H9 (cell line): ENCODE measurements at regions not wholly inside any gene's neighbourhood (a gene's known extent, or its start where the extent isn't known, plus 50 kb on each side); places are given as distances from the start of the nearest gene placed in this dataset.

Source experiments
- DNase-seq: peaks from one replicate; pipeline ENCODE4 v3.0.0-alpha.2; 2017
- H2AFZ ChIP-seq: one replicate; pipeline ENCODE4 v1.6.1; 2013; ENCODE audit warnings: mild to moderate bottlenecking, low read length, control low read depth, moderate library complexity
- H2AK5ac ChIP-seq: 2 replicates; pipeline ENCODE4 v1.6.1; 2013; ENCODE audit warnings: low read length, control low read depth, mixed read lengths; ENCODE audit not compliant: insufficient read length
- H2BK120ac ChIP-seq: one replicate; pipeline ENCODE4 v1.6.1; 2013; ENCODE audit warnings: low read depth, mild to moderate bottlenecking, low read length, control low read depth, inconsistent platforms; ENCODE audit not compliant: poor library complexity, severe bottlenecking
- H2BK12ac ChIP-seq: 2 replicates; pipeline ENCODE4 v1.6.1; 2013; ENCODE audit warnings: low read length, control low read depth, mixed read lengths, low read depth; ENCODE audit not compliant: insufficient read length
- H2BK15ac ChIP-seq: 2 replicates; pipeline ENCODE4 v1.6.1; 2013; ENCODE audit warnings: low read depth, low read length, control low read depth
- H2BK20ac ChIP-seq: one replicate; pipeline ENCODE4 v1.6.1; 2013; ENCODE audit warnings: low read depth, mild to moderate bottlenecking, low read length, control low read depth, inconsistent platforms; ENCODE audit not compliant: poor library complexity, severe bottlenecking
- H2BK5ac ChIP-seq: 2 replicates; pipeline ENCODE4 v1.6.1; 2013; ENCODE audit warnings: low read length, control low read depth, mixed read lengths; ENCODE audit not compliant: insufficient read length
- H3K14ac ChIP-seq: 2 replicates; pipeline ENCODE4 v1.6.1; 2013; ENCODE audit warnings: low read length, control low read depth; ENCODE audit not compliant: insufficient read depth
- H3K18ac ChIP-seq: 2 replicates; pipeline ENCODE4 v1.6.1; 2013; ENCODE audit warnings: low read depth, mild to moderate bottlenecking, mixed read lengths, low read length, control low read depth; ENCODE audit not compliant: insufficient read length
- H3K23ac ChIP-seq: 2 replicates; pipeline ENCODE4 v1.6.1; 2013; ENCODE audit warnings: low read length, control low read depth, mixed read lengths, low read depth; ENCODE audit not compliant: insufficient read length
- H3K23me2 ChIP-seq: 2 replicates; pipeline ENCODE4 v1.6.1; 2013; ENCODE audit warnings: low read depth, mild to moderate bottlenecking, mixed read lengths, low read length, control low read depth; ENCODE audit not compliant: insufficient read length, poor library complexity, severe bottlenecking
- H3K27ac ChIP-seq: 2 replicates; pipeline ENCODE4 v1.5.1; 2013; ENCODE audit warnings: low read length, control low read depth, mixed read lengths, low read depth; ENCODE audit not compliant: insufficient read length
- H3K27me3 ChIP-seq: 2 replicates; pipeline ENCODE4 v1.6.1; 2013; ENCODE audit warnings: low read length, control low read depth, inconsistent platforms; ENCODE audit not compliant: insufficient read depth
- H3K4ac ChIP-seq: 2 replicates; pipeline ENCODE4 v1.6.1; 2013; ENCODE audit warnings: low read depth, mild to moderate bottlenecking, control low read depth, inconsistent platforms, low read length, moderate library complexity
- H3K4me1 ChIP-seq: 2 replicates; pipeline ENCODE4 v1.6.1; 2013; ENCODE audit warnings: low read length, control low read depth, inconsistent platforms; ENCODE audit not compliant: insufficient read depth
- H3K4me2 ChIP-seq: 2 replicates; pipeline ENCODE4 v1.6.1; 2013; ENCODE audit warnings: low read length, control low read depth, mixed read lengths; ENCODE audit not compliant: insufficient read length, insufficient read depth
- H3K56ac ChIP-seq: 2 replicates; pipeline ENCODE4 v1.6.1; 2013; ENCODE audit warnings: low read depth, mild to moderate bottlenecking, mixed read lengths, low read length, control low read depth; ENCODE audit not compliant: insufficient read length
- H3K79me1 ChIP-seq: 2 replicates; pipeline ENCODE4 v1.6.1; 2013; ENCODE audit warnings: low read depth, mild to moderate bottlenecking, moderate library complexity, low read length, control low read depth, inconsistent platforms; ENCODE audit not compliant: insufficient read depth, poor library complexity, severe bottlenecking
- H3K79me2 ChIP-seq: 2 replicates; pipeline ENCODE4 v1.6.1; 2013; ENCODE audit warnings: low read length, control low read depth, inconsistent platforms; ENCODE audit not compliant: insufficient read depth
- H3K9ac ChIP-seq: 2 replicates; pipeline ENCODE4 v1.6.1; 2013; ENCODE audit warnings: low read length, control low read depth, mixed read lengths; ENCODE audit not compliant: insufficient read length; ENCODE audit errors: extremely low read depth
- H3K9me3 ChIP-seq: one replicate; pipeline ENCODE4 v1.6.1; 2013; ENCODE audit warnings: low read depth, low read length, inconsistent platforms; ENCODE audit not compliant: control insufficient read depth
- H3T11ph ChIP-seq: one replicate; pipeline ENCODE4 v1.6.1; 2013; ENCODE audit warnings: mild to moderate bottlenecking, low read length, control low read depth, inconsistent platforms
- H4K20me1 ChIP-seq: one replicate; pipeline ENCODE4 v1.6.1; 2013; ENCODE audit not compliant: control insufficient read depth, insufficient read length, insufficient read depth
- H4K5ac ChIP-seq: 2 replicates; pipeline ENCODE4 v1.6.1; 2013; ENCODE audit warnings: low read depth, mild to moderate bottlenecking, mixed read lengths, low read length, control low read depth; ENCODE audit not compliant: insufficient read length
- H4K8ac ChIP-seq: replicated peaks from 2 replicates; pipeline ENCODE4 v1.6.1; 2013; ENCODE audit warnings: low read length, control low read depth, mixed read lengths, low read depth; ENCODE audit not compliant: insufficient read length
- H4K91ac ChIP-seq: 2 replicates; pipeline ENCODE4 v1.6.1; 2013; ENCODE audit warnings: low read depth, mild to moderate bottlenecking, moderate library complexity, mixed read lengths, low read length, control low read depth; ENCODE audit not compliant: insufficient read length
- H3K27ac Mint-ChIP-seq, 3 experiments: 2 replicates in 2 of 3; 3 replicates in 1 of 3; pipeline ENCODE4 v1.8.0; 2020 to 2021; ENCODE audit warnings: mixed read lengths in 3 of 3, mild to moderate bottlenecking in 1 of 3, moderate library complexity in 1 of 3
- H3K27me3 Mint-ChIP-seq: 2 replicates; pipeline ENCODE4 v1.8.0; 2021; ENCODE audit warnings: low read depth, mild to moderate bottlenecking, moderate library complexity, mixed read lengths
- H3K36me3 Mint-ChIP-seq, 3 experiments: 2 replicates in 2 of 3; 3 replicates in 1 of 3; pipeline ENCODE4 v1.8.0; 2020 to 2021; ENCODE audit warnings: low read depth in 3 of 3, mixed read lengths in 3 of 3; ENCODE audit not compliant: insufficient read depth in 1 of 3
- H3K4me1 Mint-ChIP-seq, 2 experiments: 2 replicates each; pipeline ENCODE4 v1.8.0; 2020; ENCODE audit warnings: mixed read lengths in 2 of 2
- H3K4me3 Mint-ChIP-seq, 2 experiments: 2 replicates in 1 of 2; 3 replicates in 1 of 2; pipeline ENCODE4 v1.8.0; 2020 to 2021; ENCODE audit warnings: mild to moderate bottlenecking in 2 of 2, mixed read lengths in 2 of 2, moderate library complexity in 1 of 2
- H3K9me3 Mint-ChIP-seq, 2 experiments: 2 replicates in 1 of 2; 3 replicates in 1 of 2; pipeline ENCODE4 v1.8.0; 2020; ENCODE audit warnings: mild to moderate bottlenecking in 2 of 2, mixed read lengths in 2 of 2, moderate library complexity in 1 of 2
- WGBS: extraction: QIAGEN DNeasy Blood & Tissue Kit; methylation state at CpG from one replicate; pipeline ENCODE4 v1.1.7; 2013; ENCODE audit warnings: missing lambda C conversion rate, low lambda C conversion rate, mixed read lengths; ENCODE audit not compliant: insufficient read length; ENCODE audit errors: extremely low coverage; 5-methylcytosine and 5-hydroxymethylcytosine counted together
- TF ChIP-seq, protein P1 (sequence below): fragments of 200-600 bp; sonication (generic); conservative IDR thresholded peaks from 3 replicates; pipeline ENCODE4 v1.8.0; 2021; ENCODE audit warnings: antibody characterized with exemption, mild to moderate bottlenecking

DNA sequence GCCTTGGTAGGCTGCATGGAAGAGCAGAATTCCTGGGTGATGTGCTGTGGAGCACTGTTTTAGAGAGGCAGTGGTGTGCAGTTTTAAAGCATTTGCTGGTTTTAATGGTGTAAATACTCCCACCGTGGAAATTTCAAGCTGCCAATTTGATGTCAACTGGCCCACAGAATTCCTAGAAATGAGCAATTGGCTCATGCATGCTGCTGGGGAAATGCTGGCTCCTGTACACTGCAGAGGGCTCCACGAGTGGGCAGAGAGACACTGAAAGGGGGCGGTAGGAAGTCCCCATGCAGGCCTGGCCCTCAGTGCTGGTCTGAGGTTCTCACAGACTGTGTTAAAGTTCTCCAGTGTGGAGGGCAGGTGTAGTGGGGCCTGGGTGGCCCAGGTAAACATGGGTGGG is 99.4 kb upstream of the NTF3 start:
- Histone ChIP-seq H3K9me3 (no peaks in the 10 kb centered on the region), H3K9ac (no peak overlapping the region), H2BK12ac (no peak overlapping the region), H3K27me3 (no peaks in the 10 kb centered on the region), H3K79me1 (no peaks in the 10 kb centered on the region), H2BK15ac (no peak overlapping the region), H3K4me2 (no peak overlapping the region), H3T11ph (no peak overlapping the region), H2BK5ac (no peak overlapping the region), H2BK120ac (no peak overlapping the region), H4K91ac (no peak overlapping the region), H3K23me2 (no peaks in the 10 kb centered on the region), H3K56ac (no peak overlapping the region), H3K18ac (no peak overlapping the region), H3K14ac (no peak overlapping the region), H2BK20ac (no peak overlapping the region), H2AK5ac (no peak overlapping the region), H4K8ac (no peak overlapping the region), H4K5ac (no peak overlapping the region), H3K27ac (no peak overlapping the region), H3K79me2 (no peaks in the 10 kb centered on the region), H4K20me1 (no peaks in the 10 kb centered on the region), H3K4ac (no peak overlapping the region), H3K4me1 (no peaks in the 10 kb centered on the region; the same call in 1 of the 2 replicates), H3K23ac (no peak overlapping the region), H2AFZ (no peak overlapping the region)
- Mint-ChIP-seq H3K9me3 (no peaks in the 10 kb centered on the region), H3K36me3 (no peaks in the 10 kb centered on the region), H3K4me1 (peaks cover 16 to 19% of the 10 kb centered on the region in 2 experiments), H3K4me3 (no peak overlapping the region), H3K27ac (no peak overlapping the region), H3K27me3 (peaks cover 1% of the 10 kb centered on the region; the same call in 1 of the 2 replicates)
- TF ChIP-seq, protein P1, sequence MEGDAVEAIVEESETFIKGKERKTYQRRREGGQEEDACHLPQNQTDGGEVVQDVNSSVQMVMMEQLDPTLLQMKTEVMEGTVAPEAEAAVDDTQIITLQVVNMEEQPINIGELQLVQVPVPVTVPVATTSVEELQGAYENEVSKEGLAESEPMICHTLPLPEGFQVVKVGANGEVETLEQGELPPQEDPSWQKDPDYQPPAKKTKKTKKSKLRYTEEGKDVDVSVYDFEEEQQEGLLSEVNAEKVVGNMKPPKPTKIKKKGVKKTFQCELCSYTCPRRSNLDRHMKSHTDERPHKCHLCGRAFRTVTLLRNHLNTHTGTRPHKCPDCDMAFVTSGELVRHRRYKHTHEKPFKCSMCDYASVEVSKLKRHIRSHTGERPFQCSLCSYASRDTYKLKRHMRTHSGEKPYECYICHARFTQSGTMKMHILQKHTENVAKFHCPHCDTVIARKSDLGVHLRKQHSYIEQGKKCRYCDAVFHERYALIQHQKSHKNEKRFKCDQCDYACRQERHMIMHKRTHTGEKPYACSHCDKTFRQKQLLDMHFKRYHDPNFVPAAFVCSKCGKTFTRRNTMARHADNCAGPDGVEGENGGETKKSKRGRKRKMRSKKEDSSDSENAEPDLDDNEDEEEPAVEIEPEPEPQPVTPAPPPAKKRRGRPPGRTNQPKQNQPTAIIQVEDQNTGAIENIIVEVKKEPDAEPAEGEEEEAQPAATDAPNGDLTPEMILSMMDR, result no peak
- no peak for DNase-seq
- no CpG with 5 or more reads among the region's 3 CpGs for WGBS
